ENCODE measurements at regions not wholly inside any gene's neighbourhood (a gene's known extent, or its start where the extent isn't known, plus 50 kb on each side); places are given as distances from the start of the nearest gene placed in this dataset.

DNA sequence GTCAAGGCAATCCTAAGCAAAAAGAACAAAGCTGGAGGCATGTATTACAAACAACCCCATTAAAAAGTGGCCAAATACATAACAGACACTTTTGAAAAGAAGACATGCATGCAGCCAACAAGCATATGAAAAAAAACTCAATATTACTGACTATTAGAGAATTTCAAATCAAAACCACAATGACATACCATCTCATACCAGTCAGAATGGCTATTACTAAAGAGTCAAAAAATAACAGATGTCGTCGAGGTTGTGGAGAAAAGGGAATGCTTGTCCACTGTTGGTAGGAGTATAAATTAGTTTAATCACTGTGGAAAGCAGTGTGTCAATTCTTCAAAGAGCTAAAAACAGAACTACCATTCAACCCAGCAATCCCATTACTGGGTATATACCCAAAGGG, 604.6 kb upstream of the GRIA3 start:
- Histone ChIP-seq H2AFZ (ENCODE audit: low read depth, low read length, severe bottlenecking) (no peak overlapping the region), H3F3A (ENCODE audit: insufficient read depth) (no peaks in the 10 kb centered on the region), H3K9ac (ENCODE audit: low read length) (no peak overlapping the region), H3K36me3 (ENCODE audit: low read length) (no peaks in the 10 kb centered on the region), H4K20me1 (ENCODE audit: low read depth, low read length) (no peaks in the 10 kb centered on the region), H3K9me2 (replicated peaks; ENCODE audit: insufficient read depth, low read length) (no peaks in the 10 kb centered on the region), H3K79me2 (ENCODE audit: insufficient read depth, low read length) (no peaks in the 10 kb centered on the region), H3K27ac (ENCODE audit: low read depth, low read length) (no peak overlapping the region), H3K27me3 (ENCODE audit: low read length) (no peaks in the 10 kb centered on the region), H3K4me3 (ENCODE audit: insufficient read depth, low read length, poor library complexity, severe bottlenecking) (no peak overlapping the region), H3K4me2 (ENCODE audit: low read depth, low read length, poor library complexity, severe bottlenecking) (no peak overlapping the region), H3K9me3 (ENCODE audit: insufficient read depth, low read length) (no peaks in the 10 kb centered on the region)
- TF ChIP-seq, protein P1, sequence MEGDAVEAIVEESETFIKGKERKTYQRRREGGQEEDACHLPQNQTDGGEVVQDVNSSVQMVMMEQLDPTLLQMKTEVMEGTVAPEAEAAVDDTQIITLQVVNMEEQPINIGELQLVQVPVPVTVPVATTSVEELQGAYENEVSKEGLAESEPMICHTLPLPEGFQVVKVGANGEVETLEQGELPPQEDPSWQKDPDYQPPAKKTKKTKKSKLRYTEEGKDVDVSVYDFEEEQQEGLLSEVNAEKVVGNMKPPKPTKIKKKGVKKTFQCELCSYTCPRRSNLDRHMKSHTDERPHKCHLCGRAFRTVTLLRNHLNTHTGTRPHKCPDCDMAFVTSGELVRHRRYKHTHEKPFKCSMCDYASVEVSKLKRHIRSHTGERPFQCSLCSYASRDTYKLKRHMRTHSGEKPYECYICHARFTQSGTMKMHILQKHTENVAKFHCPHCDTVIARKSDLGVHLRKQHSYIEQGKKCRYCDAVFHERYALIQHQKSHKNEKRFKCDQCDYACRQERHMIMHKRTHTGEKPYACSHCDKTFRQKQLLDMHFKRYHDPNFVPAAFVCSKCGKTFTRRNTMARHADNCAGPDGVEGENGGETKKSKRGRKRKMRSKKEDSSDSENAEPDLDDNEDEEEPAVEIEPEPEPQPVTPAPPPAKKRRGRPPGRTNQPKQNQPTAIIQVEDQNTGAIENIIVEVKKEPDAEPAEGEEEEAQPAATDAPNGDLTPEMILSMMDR (IDR thresholded peaks at IDR 0.05; ENCODE audit: insufficient read depth, low read length, poor library complexity, severe bottlenecking): no peak
- no peak for TF ChIP-seq EZH2phosphoT487 (conservative IDR thresholded peaks at IDR 0.05; ENCODE audit: low read length)

DNA sequence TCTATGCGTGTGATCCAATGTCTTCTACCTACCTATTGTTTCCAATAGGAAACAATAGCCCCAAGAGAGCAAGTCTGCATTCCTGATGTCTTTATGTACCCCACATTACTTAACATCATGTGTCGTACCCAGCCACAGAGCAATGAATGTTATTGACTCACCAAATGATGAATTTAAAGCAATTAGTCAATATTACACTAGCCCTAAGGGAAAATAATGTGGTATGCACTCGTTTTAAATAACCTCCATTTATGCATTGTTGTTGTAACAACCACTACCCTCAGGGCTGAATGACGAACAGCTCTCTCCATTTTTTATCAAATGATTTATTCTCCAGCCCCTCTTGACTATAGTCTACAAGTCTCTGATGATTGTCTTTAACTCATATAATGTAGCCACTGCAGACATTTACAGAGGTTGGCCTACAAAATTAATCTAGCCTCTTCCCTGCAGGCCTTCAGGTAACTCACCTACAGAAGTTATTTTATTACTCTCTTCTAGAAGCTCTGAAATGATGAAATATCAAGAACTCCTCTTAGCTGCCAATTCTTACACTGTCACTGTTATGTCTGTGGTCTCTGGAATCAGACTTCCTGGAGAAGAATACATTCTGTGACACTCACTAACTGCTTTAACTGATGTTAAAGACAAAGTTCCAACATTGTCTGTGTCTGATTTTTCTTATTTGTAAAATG, 601.7 kb upstream of the GRIA3 start:
- no peak for TF ChIP-seq EZH2phosphoT487 (conservative IDR thresholded peaks at IDR 0.05; ENCODE audit: low read length)
- TF ChIP-seq, protein P1 (IDR thresholded peaks at IDR 0.05; ENCODE audit: insufficient read depth, low read length, poor library complexity, severe bottlenecking): no peak
- no peaks in the 10 kb centered on the region for H3K27me3 ChIP-seq (ENCODE audit: low read length)
- H3F3A ChIP-seq (ENCODE audit: insufficient read depth): no peaks in the 10 kb centered on the region
- no peak overlapping the region for H3K4me2 ChIP-seq (ENCODE audit: low read depth, low read length, poor library complexity, severe bottlenecking)
- no peak overlapping the region for H3K9ac ChIP-seq (ENCODE audit: low read length)
- H3K36me3 ChIP-seq (ENCODE audit: low read length): no peaks in the 10 kb centered on the region
- H3K9me2 ChIP-seq (replicated peaks; ENCODE audit: insufficient read depth, low read length): no peaks in the 10 kb centered on the region
- H3K79me2 ChIP-seq (ENCODE audit: insufficient read depth, low read length): no peaks in the 10 kb centered on the region
- no peaks in the 10 kb centered on the region for H3K9me3 ChIP-seq (ENCODE audit: insufficient read depth, low read length)
- no peak overlapping the region for H3K27ac ChIP-seq (ENCODE audit: low read depth, low read length)
- no peak overlapping the region for H3K4me3 ChIP-seq (ENCODE audit: insufficient read depth, low read length, poor library complexity, severe bottlenecking)
- no peak overlapping the region for H2AFZ ChIP-seq (ENCODE audit: low read depth, low read length, severe bottlenecking)
- H4K20me1 ChIP-seq (ENCODE audit: low read depth, low read length): no peaks in the 10 kb centered on the region

DNA sequence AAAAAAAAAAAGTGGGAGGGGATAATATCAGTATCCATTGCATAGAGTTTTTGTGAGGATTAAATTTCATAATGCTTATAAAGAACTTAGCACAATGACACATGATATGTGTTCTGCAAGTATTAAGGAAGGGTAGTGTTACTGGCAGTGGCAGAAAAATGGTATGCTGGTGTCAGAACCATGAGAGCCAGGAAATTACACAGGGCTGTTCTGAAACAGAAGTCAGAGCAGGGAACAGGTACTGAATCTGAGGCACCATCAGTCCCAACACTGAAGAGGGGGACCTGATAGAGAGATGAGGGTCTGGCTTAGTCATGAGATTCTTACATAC, 601.1 kb upstream of the GRIA3 start:
- no peak overlapping the region for H3K9ac ChIP-seq (ENCODE audit: low read length)
- no peak overlapping the region for H3K4me3 ChIP-seq (ENCODE audit: insufficient read depth, low read length, poor library complexity, severe bottlenecking)
- no peaks in the 10 kb centered on the region for H3K36me3 ChIP-seq (ENCODE audit: low read length)
- H3K9me3 ChIP-seq (ENCODE audit: insufficient read depth, low read length): no peaks in the 10 kb centered on the region
- H3K27me3 ChIP-seq (ENCODE audit: low read length): no peaks in the 10 kb centered on the region
- H3K27ac ChIP-seq (ENCODE audit: low read depth, low read length): no peak overlapping the region
- no peak overlapping the region for H3K4me2 ChIP-seq (ENCODE audit: low read depth, low read length, poor library complexity, severe bottlenecking)
- no peak overlapping the region for H2AFZ ChIP-seq (ENCODE audit: low read depth, low read length, severe bottlenecking)
- H3F3A ChIP-seq (ENCODE audit: insufficient read depth): no peaks in the 10 kb centered on the region
- no peaks in the 10 kb centered on the region for H4K20me1 ChIP-seq (ENCODE audit: low read depth, low read length)
- H3K9me2 ChIP-seq (replicated peaks; ENCODE audit: insufficient read depth, low read length): no peaks in the 10 kb centered on the region
- no peaks in the 10 kb centered on the region for H3K79me2 ChIP-seq (ENCODE audit: insufficient read depth, low read length)
- no peak for TF ChIP-seq EZH2phosphoT487 (conservative IDR thresholded peaks at IDR 0.05; ENCODE audit: low read length)
- TF ChIP-seq, protein P1 (IDR thresholded peaks at IDR 0.05; ENCODE audit: insufficient read depth, low read length, poor library complexity, severe bottlenecking): no peak
